Natural killer cell (primary cell): ENCODE measurements at regions not wholly inside any gene's neighbourhood (a gene's known extent, or its start where the extent isn't known, plus 50 kb on each side); places are given as distances from the start of the nearest gene placed in this dataset.

Source experiments
- ATAC-seq, 3 donors: fragments of 150-1000 bp in 2 of 3; fragments of 200-7000 bp in 1 of 3; cut with Tn5 transposase; 1 replicate in 1 of 3; 2 replicates in 2 of 3; pipeline ENCODE4 v1.10.0; 2021; ENCODE audit warnings: mild to moderate bottlenecking in 2 of 3, moderate library complexity in 2 of 3
- DNase-seq, 2 donors: peaks; one replicate each; pipeline versions ENCODE4 v3.0.0 to v3.0.0-alpha.2; 2013 to 2021; ENCODE audit warnings: mixed read lengths in 1 of 2
- H3K27ac ChIP-seq: one replicate; pipeline ENCODE4 v1.5.1; 2013; ENCODE audit warnings: mild to moderate bottlenecking, low read length
- H3K27me3 ChIP-seq: one replicate; pipeline ENCODE4 v1.6.1; 2013; ENCODE audit warnings: low read length; ENCODE audit not compliant: control insufficient read depth, insufficient read depth
- H3K36me3 ChIP-seq: one replicate; pipeline ENCODE4 v1.6.1; 2013; ENCODE audit warnings: low read length; ENCODE audit not compliant: control insufficient read depth, insufficient read depth
- H3K4me1 ChIP-seq: one replicate; pipeline ENCODE4 v1.6.1; 2013; ENCODE audit warnings: low read length; ENCODE audit not compliant: control insufficient read depth, insufficient read depth
- H3K4me3 ChIP-seq: one replicate; pipeline ENCODE4 v1.5.1; 2013; ENCODE audit warnings: low read length
- H3K9me3 ChIP-seq: one replicate; pipeline ENCODE4 v1.6.1; 2013; ENCODE audit warnings: low read length; ENCODE audit not compliant: control insufficient read depth, insufficient read depth
- H3K27ac Mint-ChIP-seq, 2 donors: one replicate each; pipeline ENCODE4 v1.8.0; 2022; ENCODE audit warnings: mild to moderate bottlenecking in 2 of 2, mixed read lengths in 2 of 2, moderate library complexity in 1 of 2
- H3K27me3 Mint-ChIP-seq, 2 donors: one replicate each; pipeline ENCODE4 v1.8.0; 2022; ENCODE audit warnings: low read depth in 2 of 2, mixed read lengths in 2 of 2
- H3K36me3 Mint-ChIP-seq: one replicate; pipeline ENCODE4 v1.8.0; 2022; ENCODE audit warnings: mixed read lengths
- H3K4me1 Mint-ChIP-seq, 2 donors: one replicate each; pipeline ENCODE4 v1.8.0; 2022; ENCODE audit warnings: mixed read lengths in 2 of 2
- H3K4me3 Mint-ChIP-seq: one replicate; pipeline ENCODE4 v1.8.0; 2022; ENCODE audit warnings: mild to moderate bottlenecking, moderate library complexity, mixed read lengths
- H3K9me3 Mint-ChIP-seq, 2 donors: one replicate each; pipeline ENCODE4 v1.8.0; 2022; ENCODE audit warnings: mixed read lengths in 2 of 2
- WGBS: methylation state at CpG from one replicate; pipeline ENCODE4 v1.1.7; 2013; ENCODE audit warnings: missing lambda C conversion rate; ENCODE audit not compliant: insufficient coverage; 5-methylcytosine and 5-hydroxymethylcytosine counted together
- intact Hi-C: fragments of 100-400 bp; cut with micrococcal nuclease; formaldehyde crosslinking; loops from one replicate; pipeline ENCODE4 v1.14.2; 2022
- TF ChIP-seq, protein P1 (sequence below): fragments of 200-600 bp; IDR thresholded peaks from one replicate; pipeline ENCODE4 v1.8.0; 2022; ENCODE audit warnings: antibody characterized with exemption

- no peaks in the 10 kb centered on the region for H3K36me3 Mint-ChIP-seq
- H3K4me1 ChIP-seq: no peaks in the 10 kb centered on the region
- TF ChIP-seq, protein P1, sequence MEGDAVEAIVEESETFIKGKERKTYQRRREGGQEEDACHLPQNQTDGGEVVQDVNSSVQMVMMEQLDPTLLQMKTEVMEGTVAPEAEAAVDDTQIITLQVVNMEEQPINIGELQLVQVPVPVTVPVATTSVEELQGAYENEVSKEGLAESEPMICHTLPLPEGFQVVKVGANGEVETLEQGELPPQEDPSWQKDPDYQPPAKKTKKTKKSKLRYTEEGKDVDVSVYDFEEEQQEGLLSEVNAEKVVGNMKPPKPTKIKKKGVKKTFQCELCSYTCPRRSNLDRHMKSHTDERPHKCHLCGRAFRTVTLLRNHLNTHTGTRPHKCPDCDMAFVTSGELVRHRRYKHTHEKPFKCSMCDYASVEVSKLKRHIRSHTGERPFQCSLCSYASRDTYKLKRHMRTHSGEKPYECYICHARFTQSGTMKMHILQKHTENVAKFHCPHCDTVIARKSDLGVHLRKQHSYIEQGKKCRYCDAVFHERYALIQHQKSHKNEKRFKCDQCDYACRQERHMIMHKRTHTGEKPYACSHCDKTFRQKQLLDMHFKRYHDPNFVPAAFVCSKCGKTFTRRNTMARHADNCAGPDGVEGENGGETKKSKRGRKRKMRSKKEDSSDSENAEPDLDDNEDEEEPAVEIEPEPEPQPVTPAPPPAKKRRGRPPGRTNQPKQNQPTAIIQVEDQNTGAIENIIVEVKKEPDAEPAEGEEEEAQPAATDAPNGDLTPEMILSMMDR: no peak
- H3K27me3 Mint-ChIP-seq: no peaks in the 10 kb centered on the region
- ATAC-seq: no peak
- H3K27ac Mint-ChIP-seq: no peak overlapping the region
- no peak overlapping the region for H3K4me3 ChIP-seq
- H3K9me3 Mint-ChIP-seq: peaks cover 6 to 12% of the 10 kb centered on the region in 2 donors
- H3K4me3 Mint-ChIP-seq: no peak overlapping the region
- H3K27ac ChIP-seq: no peak overlapping the region
- H3K4me1 Mint-ChIP-seq: no peaks in the 10 kb centered on the region
- no peaks in the 10 kb centered on the region for H3K27me3 ChIP-seq
- H3K36me3 ChIP-seq: no peaks in the 10 kb centered on the region
- no peak for DNase-seq
- peaks cover 2% of the 10 kb centered on the region for H3K9me3 ChIP-seq
- WGBS: 80% methylated on average over 1 of the region's 1 CpG
- intact Hi-C loops: no loop called here
Measured at GRCh38 chr14:27410981-27411380, 813.1 kb upstream of the NOVA1 start.

GRCh38 chr14:27427796-27428195 lies 830.0 kb upstream of the NOVA1 start:
- TF ChIP-seq, protein P1: no peak
- intact Hi-C loops: no loop called here
- H3K9me3 ChIP-seq: no peaks in the 10 kb centered on the region
- Mint-ChIP-seq H3K27me3 (no peaks in the 10 kb centered on the region), H3K36me3 (no peaks in the 10 kb centered on the region), H3K4me3 (no peak overlapping the region), H3K4me1 (no peaks in the 10 kb centered on the region), H3K27ac (no peak overlapping the region), H3K9me3 (peaks cover 0 to 3% of the 10 kb centered on the region in 2 donors)
- H3K36me3 ChIP-seq: no peaks in the 10 kb centered on the region
- no peaks in the 10 kb centered on the region for H3K27me3 ChIP-seq
- H3K27ac ChIP-seq: no peak overlapping the region
- H3K4me3 ChIP-seq: no peak overlapping the region
- 89% methylated on average over 4 of the region's 4 CpGs for WGBS
- ATAC-seq (no peak), DNase-seq (no peak)
- no peaks in the 10 kb centered on the region for H3K4me1 ChIP-seq

- H3K4me1 Mint-ChIP-seq: no peaks in the 10 kb centered on the region
- TF ChIP-seq, protein P1: no peak
- Histone ChIP-seq H3K4me1 (no peaks in the 10 kb centered on the region), H3K27me3 (no peaks in the 10 kb centered on the region), H3K27ac (no peak overlapping the region), H3K9me3 (no peaks in the 10 kb centered on the region), H3K36me3 (no peaks in the 10 kb centered on the region), H3K4me3 (no peak overlapping the region)
- H3K4me3 Mint-ChIP-seq: no peak overlapping the region
- no peak for ATAC-seq
- WGBS: 82% methylated on average over 3 of the region's 3 CpGs
- H3K36me3 Mint-ChIP-seq: no peaks in the 10 kb centered on the region
- H3K27ac Mint-ChIP-seq: no peak overlapping the region
- no peak for DNase-seq
- intact Hi-C loops: no loop called here
- peaks cover 4 to 7% of the 10 kb centered on the region in 2 donors for H3K9me3 Mint-ChIP-seq
- no peaks in the 10 kb centered on the region for H3K27me3 Mint-ChIP-seq
Measured at GRCh38 chr14:27435923-27436670, 838.3 kb upstream of the NOVA1 start.

DNA sequence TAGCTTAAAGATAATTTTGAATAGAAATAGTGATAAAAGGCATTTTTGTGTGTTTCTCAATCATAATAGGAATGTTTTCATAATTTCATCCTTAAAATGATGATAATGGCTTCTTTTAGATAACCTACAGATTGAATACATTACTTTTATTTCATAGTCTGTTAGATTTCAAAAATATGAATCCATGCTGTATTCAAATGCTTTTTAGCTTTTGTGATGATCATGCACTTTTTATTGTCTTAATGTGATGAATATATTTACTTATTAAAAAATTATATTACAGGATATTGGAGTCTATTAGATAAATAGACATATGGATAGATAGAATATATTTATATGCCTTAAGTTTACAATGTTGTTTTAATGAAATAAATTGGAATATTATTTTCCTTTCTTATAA lies 886.8 kb upstream of the NOVA1 start:
- TF ChIP-seq, protein P1: no peak
- no peak overlapping the region for H3K4me3 Mint-ChIP-seq
- intact Hi-C loops: no loop called here
- Histone ChIP-seq H3K36me3 (no peaks in the 10 kb centered on the region), H3K27ac (no peak overlapping the region), H3K9me3 (no peaks in the 10 kb centered on the region), H3K4me1 (no peaks in the 10 kb centered on the region), H3K4me3 (no peak overlapping the region), H3K27me3 (no peaks in the 10 kb centered on the region)
- H3K4me1 Mint-ChIP-seq: no peaks in the 10 kb centered on the region
- no peak for DNase-seq
- H3K9me3 Mint-ChIP-seq: peaks cover 10 to 11% of the 10 kb centered on the region in 2 donors
- H3K36me3 Mint-ChIP-seq: peaks cover 5% of the 10 kb centered on the region
- no peak for ATAC-seq
- H3K27ac Mint-ChIP-seq: no peak overlapping the region
- H3K27me3 Mint-ChIP-seq: no peaks in the 10 kb centered on the region
